Neural progenitor cell (in vitro differentiated cells): ENCODE measurements at regions not wholly inside any gene's neighbourhood (a gene's known extent, or its start where the extent isn't known, plus 50 kb on each side); places are given as distances from the start of the nearest gene placed in this dataset.

Experiments used
- DNase-seq: peaks from one replicate; pipeline ENCODE4 v3.0.0-alpha.2; 2016; ENCODE audit warnings: low spot score
- H2AFZ ChIP-seq: fragments of 200-600 bp; sonication (generic); replicated peaks from 2 replicates; pipeline ENCODE4 v1.6.1; 2016; ENCODE audit warnings: antibody characterized with exemption
- H3F3A ChIP-seq: fragments of 200-600 bp; sonication (generic); 2 replicates; pipeline ENCODE4 v1.6.1; 2016; ENCODE audit warnings: antibody characterized with exemption, low read depth
- H3K27ac ChIP-seq: fragments of 200-600 bp; sonication (generic); 2 replicates; pipeline ENCODE4 v1.5.1; 2016; ENCODE audit warnings: mild to moderate bottlenecking
- H3K27me3 ChIP-seq: fragments of 200-600 bp; sonication (generic); 2 replicates; pipeline ENCODE4 v1.6.1; 2016; ENCODE audit warnings: mild to moderate bottlenecking, moderate library complexity
- H3K36me3 ChIP-seq: fragments of 200-600 bp; sonication (generic); 2 replicates; pipeline ENCODE4 v1.5.1; 2016
- H3K4me1 ChIP-seq: fragments of 200-600 bp; sonication (generic); 2 replicates; pipeline ENCODE4 v1.6.1; 2016; ENCODE audit warnings: mixed run types
- H3K4me2 ChIP-seq: fragments of 200-600 bp; sonication (generic); 2 replicates; pipeline ENCODE4 v1.6.1; 2016
- H3K4me3 ChIP-seq: fragments of 200-600 bp; sonication (generic); 2 replicates; pipeline ENCODE4 v1.5.1; 2016
- H3K79me2 ChIP-seq: fragments of 200-600 bp; sonication (generic); 2 replicates; pipeline ENCODE4 v1.6.1; 2016; ENCODE audit warnings: low read depth
- H3K9ac ChIP-seq: fragments of 200-600 bp; sonication (generic); 2 replicates; pipeline ENCODE4 v1.6.1; 2016
- H3K9me3 ChIP-seq: fragments of 200-600 bp; sonication (generic); 2 replicates; pipeline ENCODE4 v1.5.1; 2016; ENCODE audit warnings: low read depth
- H4K20me1 ChIP-seq: fragments of 200-600 bp; sonication (generic); 2 replicates; pipeline ENCODE4 v1.6.1; 2016; ENCODE audit warnings: low read depth
- H3K27ac Mint-ChIP-seq: 3 replicates; pipeline ENCODE4 v1.8.0; 2021; ENCODE audit warnings: mixed read lengths
- H3K27me3 Mint-ChIP-seq: 2 replicates; pipeline ENCODE4 v1.8.0; 2022; ENCODE audit warnings: low read depth, mild to moderate bottlenecking, inconsistent platforms, moderate library complexity, mixed read lengths; ENCODE audit not compliant: insufficient read depth
- H3K36me3 Mint-ChIP-seq: 3 replicates; pipeline ENCODE4 v1.8.0; 2021; ENCODE audit warnings: mixed read lengths
- H3K4me1 Mint-ChIP-seq: 3 replicates; pipeline ENCODE4 v1.8.0; 2021; ENCODE audit warnings: mixed read lengths
- H3K4me3 Mint-ChIP-seq: 3 replicates; pipeline ENCODE4 v1.8.0; 2021; ENCODE audit warnings: mild to moderate bottlenecking, moderate library complexity, mixed read lengths
- H3K9me3 Mint-ChIP-seq: 3 replicates; pipeline ENCODE4 v1.8.0; 2020; ENCODE audit warnings: mixed read lengths
- EZH2 ChIP-seq: fragments of 200-600 bp; sonication (generic); IDR thresholded peaks from 2 replicates; pipeline ENCODE4 v1.6.1; 2017; ENCODE audit warnings: antibody characterized with exemption, mild to moderate bottlenecking, moderate library complexity
- EZH2phosphoT487 ChIP-seq: fragments of 200-600 bp; sonication (generic); IDR thresholded peaks from 2 replicates; pipeline ENCODE4 v1.6.1; 2017; ENCODE audit warnings: antibody characterized with exemption
- TF ChIP-seq, protein P1 (sequence below): fragments of 200-600 bp; sonication (generic); IDR thresholded peaks from 2 replicates; pipeline ENCODE4 v1.5.1; 2017; ENCODE audit warnings: antibody characterized with exemption, mild to moderate bottlenecking

DNA sequence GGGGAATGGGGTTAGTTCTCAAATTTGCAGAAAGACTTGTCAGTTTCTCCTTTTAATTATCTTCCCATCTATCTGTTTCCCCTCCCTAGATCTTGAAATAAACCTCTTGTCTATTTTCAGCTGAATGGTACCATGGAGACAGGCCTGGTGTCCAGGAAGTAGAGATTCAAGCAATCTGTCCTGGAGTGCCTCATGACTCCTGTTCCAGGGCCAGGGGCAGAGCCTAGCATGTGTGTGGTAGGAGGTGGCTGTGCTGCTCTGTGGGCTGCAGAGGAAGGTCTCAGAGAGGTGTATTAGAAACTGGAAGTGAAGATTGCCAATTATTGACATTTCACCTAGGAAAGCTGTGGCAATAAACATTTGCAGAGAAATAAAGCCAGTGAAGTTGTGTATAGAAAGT is 175.8 kb upstream of the ATP10B start:
- H3K4me3 ChIP-seq: no peak overlapping the region
- H3K9me3 ChIP-seq: no peaks in the 10 kb centered on the region
- Mint-ChIP-seq H3K9me3 (no peaks in the 10 kb centered on the region), H3K36me3 (no peaks in the 10 kb centered on the region), H3K4me3 (no peak overlapping the region), H3K27me3 (peaks cover 5% of the 10 kb centered on the region), H3K4me1 (no peaks in the 10 kb centered on the region), H3K27ac (peak overlapping the region; percentile 9)
- no peak overlapping the region for H3K4me2 ChIP-seq
- no peak for DNase-seq
- H2AFZ ChIP-seq: no peak overlapping the region
- no peaks in the 10 kb centered on the region for H4K20me1 ChIP-seq
- TF ChIP-seq EZH2phosphoT487: no peak
- TF ChIP-seq, protein P1, sequence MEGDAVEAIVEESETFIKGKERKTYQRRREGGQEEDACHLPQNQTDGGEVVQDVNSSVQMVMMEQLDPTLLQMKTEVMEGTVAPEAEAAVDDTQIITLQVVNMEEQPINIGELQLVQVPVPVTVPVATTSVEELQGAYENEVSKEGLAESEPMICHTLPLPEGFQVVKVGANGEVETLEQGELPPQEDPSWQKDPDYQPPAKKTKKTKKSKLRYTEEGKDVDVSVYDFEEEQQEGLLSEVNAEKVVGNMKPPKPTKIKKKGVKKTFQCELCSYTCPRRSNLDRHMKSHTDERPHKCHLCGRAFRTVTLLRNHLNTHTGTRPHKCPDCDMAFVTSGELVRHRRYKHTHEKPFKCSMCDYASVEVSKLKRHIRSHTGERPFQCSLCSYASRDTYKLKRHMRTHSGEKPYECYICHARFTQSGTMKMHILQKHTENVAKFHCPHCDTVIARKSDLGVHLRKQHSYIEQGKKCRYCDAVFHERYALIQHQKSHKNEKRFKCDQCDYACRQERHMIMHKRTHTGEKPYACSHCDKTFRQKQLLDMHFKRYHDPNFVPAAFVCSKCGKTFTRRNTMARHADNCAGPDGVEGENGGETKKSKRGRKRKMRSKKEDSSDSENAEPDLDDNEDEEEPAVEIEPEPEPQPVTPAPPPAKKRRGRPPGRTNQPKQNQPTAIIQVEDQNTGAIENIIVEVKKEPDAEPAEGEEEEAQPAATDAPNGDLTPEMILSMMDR: no peak
- H3K27ac ChIP-seq: no peak overlapping the region
- H3K36me3 ChIP-seq: no peaks in the 10 kb centered on the region
- H3K79me2 ChIP-seq: no peaks in the 10 kb centered on the region
- no peaks in the 10 kb centered on the region for H3K4me1 ChIP-seq
- H3K27me3 ChIP-seq: no peaks in the 10 kb centered on the region
- H3K9ac ChIP-seq: no peak overlapping the region
- H3F3A ChIP-seq: no peaks in the 10 kb centered on the region

DNA sequence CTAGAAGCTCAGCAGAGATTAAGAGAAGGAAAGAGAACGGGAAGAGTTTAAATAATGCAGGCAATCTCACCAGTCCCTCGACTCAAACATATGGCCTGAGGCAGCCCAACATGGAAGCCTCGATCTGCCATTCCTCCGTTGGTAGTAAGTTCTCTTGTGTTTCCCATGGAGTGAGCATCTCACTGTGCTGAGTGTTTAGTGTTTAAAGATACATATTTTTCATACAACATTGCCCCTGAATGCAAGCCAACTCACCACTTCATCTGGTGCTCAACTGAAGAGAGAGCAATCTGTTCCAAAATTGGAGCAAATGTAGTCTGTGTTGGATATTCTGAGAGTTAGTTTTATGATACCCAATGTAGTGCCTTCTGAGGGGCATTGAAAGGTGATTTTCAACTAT is 171.5 kb upstream of the ATP10B start:
- H3K27me3 ChIP-seq: no peaks in the 10 kb centered on the region
- Mint-ChIP-seq H3K9me3 (no peaks in the 10 kb centered on the region), H3K27ac (no peak overlapping the region), H3K4me3 (no peak overlapping the region), H3K36me3 (no peaks in the 10 kb centered on the region), H3K27me3 (peaks cover 4% of the 10 kb centered on the region), H3K4me1 (no peaks in the 10 kb centered on the region)
- no peak overlapping the region for H3K4me2 ChIP-seq
- H4K20me1 ChIP-seq: no peaks in the 10 kb centered on the region
- no peaks in the 10 kb centered on the region for H3K4me1 ChIP-seq
- TF ChIP-seq, protein P1: no peak
- TF ChIP-seq EZH2: no peak
- no peak for TF ChIP-seq EZH2phosphoT487
- H3K79me2 ChIP-seq: no peaks in the 10 kb centered on the region
- H2AFZ ChIP-seq: no peak overlapping the region
- no peak overlapping the region for H3K9ac ChIP-seq
- no peak for DNase-seq
- H3K36me3 ChIP-seq: no peaks in the 10 kb centered on the region
- no peak overlapping the region for H3K27ac ChIP-seq
- no peak overlapping the region for H3K4me3 ChIP-seq
- H3K9me3 ChIP-seq: no peaks in the 10 kb centered on the region
- H3F3A ChIP-seq: no peaks in the 10 kb centered on the region

DNA sequence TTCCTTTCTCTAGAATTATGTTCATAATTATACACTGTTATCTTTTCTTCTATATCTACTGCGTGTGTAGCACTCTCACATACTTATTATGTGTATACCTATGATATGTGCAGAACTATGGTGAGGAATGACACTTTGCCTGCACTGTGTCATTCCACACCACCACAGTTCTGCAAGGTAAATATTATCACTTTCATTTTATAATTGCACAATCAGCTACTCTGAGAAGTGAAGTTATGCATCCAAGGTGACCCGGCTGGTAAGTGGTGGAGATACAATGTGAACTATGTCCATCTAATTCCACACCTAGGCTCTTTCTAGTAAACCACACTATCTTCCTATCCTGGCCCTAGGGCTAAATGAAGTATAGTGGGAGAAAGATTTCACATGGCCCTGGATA is 170.1 kb upstream of the ATP10B start:
- Mint-ChIP-seq H3K27ac (no peak overlapping the region), H3K4me1 (no peaks in the 10 kb centered on the region), H3K27me3 (peaks cover 2% of the 10 kb centered on the region), H3K9me3 (no peaks in the 10 kb centered on the region), H3K4me3 (no peak overlapping the region), H3K36me3 (no peaks in the 10 kb centered on the region)
- no peak overlapping the region for H3K4me2 ChIP-seq
- TF ChIP-seq EZH2 (no peak), EZH2phosphoT487 (no peak)
- TF ChIP-seq, protein P1: no peak
- no peak overlapping the region for H3K4me3 ChIP-seq
- no peaks in the 10 kb centered on the region for H3K4me1 ChIP-seq
- no peak overlapping the region for H3K9ac ChIP-seq
- no peaks in the 10 kb centered on the region for H3K27me3 ChIP-seq
- H3K79me2 ChIP-seq: no peaks in the 10 kb centered on the region
- no peaks in the 10 kb centered on the region for H3F3A ChIP-seq
- no peak overlapping the region for H2AFZ ChIP-seq
- H3K36me3 ChIP-seq: no peaks in the 10 kb centered on the region
- no peaks in the 10 kb centered on the region for H3K9me3 ChIP-seq
- no peak overlapping the region for H3K27ac ChIP-seq
- DNase-seq: no peak
- H4K20me1 ChIP-seq: no peaks in the 10 kb centered on the region

DNA sequence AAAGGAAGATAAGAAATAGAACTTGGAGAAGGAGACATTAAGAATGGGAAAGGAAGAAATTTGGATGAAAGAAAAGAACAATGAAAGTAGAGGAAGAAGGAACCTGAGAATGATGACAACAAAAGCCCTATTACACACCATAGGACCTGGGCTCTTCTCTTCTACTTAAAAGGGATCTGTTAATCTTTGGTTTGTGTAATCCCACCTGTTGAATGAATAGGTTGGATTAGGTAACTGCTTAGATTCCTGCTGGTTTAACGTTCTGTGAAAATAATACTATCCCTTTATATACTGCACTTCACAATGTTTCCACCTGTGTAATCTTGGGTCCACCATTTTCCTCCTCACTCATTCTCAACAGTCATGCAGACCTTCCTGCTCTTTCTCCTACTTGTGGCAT is 157.8 kb upstream of the ATP10B start:
- Histone ChIP-seq H3K36me3 (no peaks in the 10 kb centered on the region), H3K4me1 (peaks cover 12% of the 10 kb centered on the region), H2AFZ (no peak overlapping the region), H3F3A (no peaks in the 10 kb centered on the region), H3K9ac (no peak overlapping the region), H4K20me1 (no peaks in the 10 kb centered on the region), H3K27me3 (no peaks in the 10 kb centered on the region), H3K4me2 (no peak overlapping the region), H3K4me3 (no peak overlapping the region), H3K27ac (no peak overlapping the region), H3K79me2 (no peaks in the 10 kb centered on the region), H3K9me3 (no peaks in the 10 kb centered on the region)
- peaks cover 2% of the 10 kb centered on the region for H3K9me3 Mint-ChIP-seq
- H3K27me3 Mint-ChIP-seq: no peaks in the 10 kb centered on the region
- H3K4me3 Mint-ChIP-seq: no peak overlapping the region
- H3K4me1 Mint-ChIP-seq: no peaks in the 10 kb centered on the region
- H3K27ac Mint-ChIP-seq: no peak overlapping the region
- H3K36me3 Mint-ChIP-seq: no peaks in the 10 kb centered on the region
- no peak for DNase-seq
- TF ChIP-seq EZH2 (no peak), EZH2phosphoT487 (no peak)
- TF ChIP-seq, protein P1: no peak
